Osteocyte (in vitro differentiated cells): ENCODE measurements at regions not wholly inside any gene's neighbourhood (a gene's known extent, or its start where the extent isn't known, plus 50 kb on each side); places are given as distances from the start of the nearest gene placed in this dataset.

ENCODE experiments used
- DNase-seq: peaks from one replicate; pipeline ENCODE4 v3.0.0; 2021; ENCODE audit warnings: mixed read lengths; ENCODE audit not compliant: unreplicated experiment; ENCODE audit errors: extremely low spot score
- H3K27ac Mint-ChIP-seq: one replicate; pipeline ENCODE4 v1.8.0; 2021; ENCODE audit warnings: mild to moderate bottlenecking, mixed read lengths; ENCODE audit not compliant: unreplicated experiment
- H3K27me3 Mint-ChIP-seq: one replicate; pipeline ENCODE4 v1.8.0; 2021; ENCODE audit warnings: mixed read lengths; ENCODE audit not compliant: unreplicated experiment
- H3K36me3 Mint-ChIP-seq: one replicate; pipeline ENCODE4 v1.8.0; 2021; ENCODE audit warnings: mixed read lengths; ENCODE audit not compliant: unreplicated experiment
- H3K4me1 Mint-ChIP-seq: one replicate; pipeline ENCODE4 v1.8.0; 2021; ENCODE audit warnings: mixed read lengths; ENCODE audit not compliant: unreplicated experiment
- H3K4me3 Mint-ChIP-seq: one replicate; pipeline ENCODE4 v1.8.0; 2021; ENCODE audit warnings: mild to moderate bottlenecking, moderate library complexity, mixed read lengths; ENCODE audit not compliant: unreplicated experiment
- H3K9me3 Mint-ChIP-seq: one replicate; pipeline ENCODE4 v1.8.0; 2021; ENCODE audit warnings: mixed read lengths; ENCODE audit not compliant: unreplicated experiment
- TF ChIP-seq, protein P1 (sequence below): fragments of 200-600 bp; sonication (generic); IDR thresholded peaks from 2 replicates; pipeline ENCODE4 v1.5.0; 2021; ENCODE audit warnings: antibody characterized with exemption, mild to moderate bottlenecking, moderate library complexity

DNA sequence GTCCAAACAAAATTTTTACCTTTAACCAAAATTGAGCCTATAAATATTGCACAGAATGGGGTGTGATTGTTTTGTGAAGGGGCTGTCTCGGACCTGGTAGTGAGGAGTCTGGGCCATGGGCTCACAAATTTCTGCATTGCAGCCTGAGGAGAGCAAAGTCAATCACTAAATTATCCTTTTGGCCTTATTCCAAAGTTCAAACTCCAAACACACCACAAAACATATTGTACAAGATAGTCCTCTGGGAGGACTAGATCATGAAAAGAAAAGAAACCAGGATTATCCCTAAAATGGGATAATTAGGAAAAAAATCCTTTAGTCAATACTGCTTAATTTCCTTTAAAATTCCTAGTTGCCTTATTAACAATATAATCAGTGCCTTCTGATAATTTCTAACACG, 115.5 kb downstream of the BUB3 start:
- Mint-ChIP-seq H3K9me3 (no peaks in the 10 kb centered on the region), H3K27me3 (no peaks in the 10 kb centered on the region), H3K4me3 (no peak overlapping the region), H3K4me1 (no peaks in the 10 kb centered on the region), H3K36me3 (no peaks in the 10 kb centered on the region), H3K27ac (no peak overlapping the region)
- TF ChIP-seq, protein P1, sequence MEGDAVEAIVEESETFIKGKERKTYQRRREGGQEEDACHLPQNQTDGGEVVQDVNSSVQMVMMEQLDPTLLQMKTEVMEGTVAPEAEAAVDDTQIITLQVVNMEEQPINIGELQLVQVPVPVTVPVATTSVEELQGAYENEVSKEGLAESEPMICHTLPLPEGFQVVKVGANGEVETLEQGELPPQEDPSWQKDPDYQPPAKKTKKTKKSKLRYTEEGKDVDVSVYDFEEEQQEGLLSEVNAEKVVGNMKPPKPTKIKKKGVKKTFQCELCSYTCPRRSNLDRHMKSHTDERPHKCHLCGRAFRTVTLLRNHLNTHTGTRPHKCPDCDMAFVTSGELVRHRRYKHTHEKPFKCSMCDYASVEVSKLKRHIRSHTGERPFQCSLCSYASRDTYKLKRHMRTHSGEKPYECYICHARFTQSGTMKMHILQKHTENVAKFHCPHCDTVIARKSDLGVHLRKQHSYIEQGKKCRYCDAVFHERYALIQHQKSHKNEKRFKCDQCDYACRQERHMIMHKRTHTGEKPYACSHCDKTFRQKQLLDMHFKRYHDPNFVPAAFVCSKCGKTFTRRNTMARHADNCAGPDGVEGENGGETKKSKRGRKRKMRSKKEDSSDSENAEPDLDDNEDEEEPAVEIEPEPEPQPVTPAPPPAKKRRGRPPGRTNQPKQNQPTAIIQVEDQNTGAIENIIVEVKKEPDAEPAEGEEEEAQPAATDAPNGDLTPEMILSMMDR, result no peak
- no peak for DNase-seq

GRCh38 chr10:123270221-123270620, 116.0 kb downstream of the BUB3 start:
- DNase-seq, result no peak
- Mint-ChIP-seq H3K27me3 (no peaks in the 10 kb centered on the region), H3K9me3 (no peaks in the 10 kb centered on the region), H3K4me1 (no peaks in the 10 kb centered on the region), H3K4me3 (no peak overlapping the region), H3K36me3 (no peaks in the 10 kb centered on the region), H3K27ac (no peak overlapping the region)
- TF ChIP-seq, protein P1, result no peak

- Mint-ChIP-seq H3K27me3 (no peaks in the 10 kb centered on the region), H3K4me3 (no peak overlapping the region), H3K4me1 (no peaks in the 10 kb centered on the region), H3K36me3 (no peaks in the 10 kb centered on the region), H3K27ac (no peak overlapping the region), H3K9me3 (no peaks in the 10 kb centered on the region)
- TF ChIP-seq, protein P1, result no peak
- no peak for DNase-seq
Measured at GRCh38 chr10:123270806-123271205, 116.6 kb downstream of the BUB3 start.

DNA sequence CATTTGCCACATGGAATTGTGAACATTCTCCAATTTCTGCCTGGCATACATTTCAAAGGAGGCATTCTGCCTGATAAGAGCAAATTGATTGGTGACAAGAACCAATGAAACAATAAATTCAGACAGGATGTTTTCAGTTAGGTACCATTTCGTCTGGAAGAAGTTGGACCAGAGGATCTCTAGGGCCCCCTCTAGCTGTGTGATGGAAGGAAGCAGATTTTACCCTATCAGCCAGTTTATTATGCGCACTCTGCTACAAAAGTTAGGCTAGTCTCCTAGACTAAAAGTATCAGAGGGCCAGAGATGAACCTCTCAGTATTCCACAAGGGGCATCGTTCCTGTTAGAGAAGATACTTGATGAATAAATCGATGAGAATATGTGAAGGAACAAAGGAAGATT, 118.0 kb downstream of the BUB3 start:
- Mint-ChIP-seq H3K27ac (no peak overlapping the region), H3K36me3 (no peaks in the 10 kb centered on the region), H3K27me3 (no peaks in the 10 kb centered on the region), H3K9me3 (no peaks in the 10 kb centered on the region), H3K4me3 (no peak overlapping the region), H3K4me1 (no peaks in the 10 kb centered on the region)
- TF ChIP-seq, protein P1, result no peak
- DNase-seq, result no peak

DNA sequence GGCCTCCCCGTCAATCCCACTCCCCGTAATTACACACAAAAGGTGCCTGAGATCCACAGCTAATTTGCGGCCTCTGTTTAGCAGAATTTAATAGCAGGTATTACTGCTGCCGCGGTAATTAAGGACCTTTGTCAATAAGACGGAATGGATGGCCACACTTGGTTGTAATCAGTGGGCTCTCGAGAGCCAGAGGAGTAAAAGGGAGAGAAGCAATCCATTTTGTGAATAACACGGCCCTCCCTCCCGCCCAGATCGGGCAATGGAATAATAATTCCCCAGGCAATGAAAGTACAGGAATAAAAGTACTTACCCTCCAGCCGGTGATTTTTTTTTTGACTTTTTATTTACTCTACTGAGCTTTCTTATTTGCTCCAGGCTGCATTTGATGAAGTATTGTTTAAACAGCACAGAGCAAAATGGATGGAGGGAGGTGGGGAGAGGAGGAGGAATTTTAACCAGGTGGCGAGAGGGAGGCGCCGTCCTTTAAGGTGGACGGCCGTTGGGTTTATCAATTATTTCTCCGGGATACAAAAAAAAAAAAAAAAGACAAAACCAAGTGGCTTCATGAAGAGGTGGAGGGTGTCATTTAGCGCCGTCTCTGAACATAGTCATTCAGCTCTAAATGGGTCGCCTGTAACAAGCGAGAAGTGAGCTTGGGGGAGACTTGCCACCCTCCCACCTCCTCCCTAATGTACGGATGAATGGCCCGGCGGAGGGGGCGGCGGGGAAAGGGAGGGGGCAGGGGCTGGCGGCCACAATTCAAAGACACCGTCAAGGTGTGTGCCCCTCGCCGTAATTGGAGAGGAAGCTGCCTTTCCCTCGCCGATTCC, 120.3 kb downstream of the BUB3 start:
- H3K36me3 Mint-ChIP-seq, result no peaks in the 10 kb centered on the region
- H3K4me3 Mint-ChIP-seq, result no peak overlapping the region
- no peak overlapping the region for H3K27ac Mint-ChIP-seq
- TF ChIP-seq, protein P1, result no peak
- H3K27me3 Mint-ChIP-seq, result no peaks in the 10 kb centered on the region
- DNase-seq, result no peak
- no peaks in the 10 kb centered on the region for H3K9me3 Mint-ChIP-seq
- no peaks in the 10 kb centered on the region for H3K4me1 Mint-ChIP-seq
